ENCODE measurements at regions not wholly inside any gene's neighbourhood (a gene's known extent, or its start where the extent isn't known, plus 50 kb on each side); places are given as distances from the start of the nearest gene placed in this dataset.

- Histone ChIP-seq H3K9me3 (no peaks in the 10 kb centered on the region), H3K4me3 (no peak overlapping the region), H3K36me3 (no peaks in the 10 kb centered on the region), H3K27me3 (no peaks in the 10 kb centered on the region), H3K4me1 (no peaks in the 10 kb centered on the region), H3K27ac (no peak overlapping the region)
- TF ChIP-seq EP300 (IDR thresholded peaks at IDR 0.05): no peak
- no peak for TF ChIP-seq CTCF (IDR thresholded peaks at IDR 0.05)
- no peak for TF ChIP-seq POLR2AphosphoS5 (IDR thresholded peaks at IDR 0.05)
- TF ChIP-seq POLR2A (IDR thresholded peaks at IDR 0.05): no peak
- DNase-seq: no peak
- intact Hi-C loops (cut with DNase I): no loop called here
- 90 to 93% methylated on average over 2 of the region's 2 CpGs for WGBS, 2 donors
Measured at GRCh38 chr12:30108666-30109065, 324.9 kb upstream of the TMTC1 start.

DNA sequence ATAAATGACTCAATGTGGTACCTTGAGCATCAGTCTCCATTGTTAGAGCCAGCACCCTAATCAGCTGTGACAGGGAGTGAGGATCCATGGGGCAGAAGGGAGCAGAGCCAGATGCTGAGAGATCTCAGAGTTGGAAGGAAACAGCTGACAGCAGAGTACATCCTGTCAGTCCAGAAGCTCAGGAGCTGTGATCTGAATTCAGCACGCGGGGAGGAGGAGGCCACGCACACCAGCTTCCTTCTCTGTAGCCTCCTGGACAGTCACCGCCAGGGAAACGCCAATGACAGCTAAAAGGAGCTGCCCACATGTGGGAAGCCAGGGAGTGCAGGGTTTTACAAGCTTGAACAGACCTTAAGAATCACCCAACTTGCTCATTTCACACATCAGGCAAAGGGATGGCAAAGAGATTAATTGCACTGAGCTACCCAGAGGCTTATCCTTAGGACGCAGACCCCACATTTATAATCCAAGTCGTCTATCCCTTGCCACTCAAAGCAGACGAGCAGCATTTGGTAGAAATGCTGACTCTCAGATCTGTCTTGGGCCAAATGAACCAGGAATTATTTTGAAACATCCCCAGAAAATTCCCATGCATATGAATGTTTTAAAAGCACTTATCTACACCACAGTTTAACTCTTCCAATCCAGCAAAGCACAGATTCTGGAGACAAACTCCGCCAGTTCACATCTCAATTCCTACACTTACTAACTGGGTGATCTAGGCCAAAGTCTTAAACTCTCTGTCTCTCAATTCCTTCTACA, 322.6 kb upstream of the TMTC1 start:
- TF ChIP-seq POLR2AphosphoS5 (IDR thresholded peaks at IDR 0.05) (no peak), POLR2A (IDR thresholded peaks at IDR 0.05) (no peak), CTCF (IDR thresholded peaks at IDR 0.05) (no peak), EP300 (IDR thresholded peaks at IDR 0.05) (no peak)
- intact Hi-C loops (cut with DNase I): no loop called here
- Histone ChIP-seq H3K4me1 (no peaks in the 10 kb centered on the region), H3K27ac (no peak overlapping the region), H3K36me3 (no peaks in the 10 kb centered on the region), H3K4me3 (no peak overlapping the region), H3K9me3 (no peaks in the 10 kb centered on the region), H3K27me3 (no peaks in the 10 kb centered on the region)
- 62 to 76% methylated on average over 9 of the region's 9 CpGs for WGBS, 2 donors
- DNase-seq: no peak

- H3K36me3 ChIP-seq: no peaks in the 10 kb centered on the region
- no peaks in the 10 kb centered on the region for H3K9me3 ChIP-seq
- H3K27me3 ChIP-seq: no peaks in the 10 kb centered on the region
- H3K4me1 ChIP-seq: no peaks in the 10 kb centered on the region
- intact Hi-C loops (cut with DNase I): no loop called here
- no peak overlapping the region for H3K4me3 ChIP-seq
- WGBS, 2 donors: 46 to 68% methylated on average over 2 of the region's 2 CpGs
- no peak overlapping the region for H3K27ac ChIP-seq
- TF ChIP-seq EP300 (IDR thresholded peaks at IDR 0.05) (no peak), POLR2A (IDR thresholded peaks at IDR 0.05) (no peak), POLR2AphosphoS5 (IDR thresholded peaks at IDR 0.05) (no peak), CTCF (IDR thresholded peaks at IDR 0.05) (no peak)
- DNase-seq: no peak
Measured at GRCh38 chr12:30105505-30105904, 321.8 kb upstream of the TMTC1 start.

GRCh38 chr12:30104971-30105370, 321.2 kb upstream of the TMTC1 start:
- no peak for DNase-seq
- H3K9me3 ChIP-seq: no peaks in the 10 kb centered on the region
- no peak overlapping the region for H3K4me3 ChIP-seq
- TF ChIP-seq EP300 (IDR thresholded peaks at IDR 0.05): no peak
- no peak for TF ChIP-seq POLR2A (IDR thresholded peaks at IDR 0.05)
- TF ChIP-seq POLR2AphosphoS5 (IDR thresholded peaks at IDR 0.05): no peak
- TF ChIP-seq CTCF (IDR thresholded peaks at IDR 0.05): no peak
- intact Hi-C loops (cut with DNase I): no loop called here
- no peaks in the 10 kb centered on the region for H3K36me3 ChIP-seq
- WGBS, 2 donors: 78 to 83% methylated on average over 2 of the region's 2 CpGs
- no peaks in the 10 kb centered on the region for H3K4me1 ChIP-seq
- H3K27ac ChIP-seq: no peak overlapping the region
- H3K27me3 ChIP-seq: no peaks in the 10 kb centered on the region

- Histone ChIP-seq H3K9me3 (no peaks in the 10 kb centered on the region), H3K27me3 (no peaks in the 10 kb centered on the region), H3K27ac (no peak overlapping the region), H3K36me3 (no peaks in the 10 kb centered on the region), H3K4me1 (no peaks in the 10 kb centered on the region), H3K4me3 (no peak overlapping the region)
- TF ChIP-seq POLR2A (IDR thresholded peaks at IDR 0.05): no peak
- no peak for TF ChIP-seq POLR2AphosphoS5 (IDR thresholded peaks at IDR 0.05)
- no peak for TF ChIP-seq CTCF (IDR thresholded peaks at IDR 0.05)
- TF ChIP-seq EP300 (IDR thresholded peaks at IDR 0.05): no peak
- 90 to 98% methylated on average over 1 of the region's 1 CpG for WGBS, 2 donors
- no peak for DNase-seq
- intact Hi-C loops (cut with DNase I): no loop called here
Measured at GRCh38 chr12:30100741-30101140, 317.0 kb upstream of the TMTC1 start.

Measured in sigmoid colon (tissue), 6 donors.